B cell (primary cell): ENCODE measurements at regions not wholly inside any gene's neighbourhood (a gene's known extent, or its start where the extent isn't known, plus 50 kb on each side); places are given as distances from the start of the nearest gene placed in this dataset.

Experiments
- ATAC-seq: fragments of 200-7000 bp; cut with Tn5 transposase; one replicate; pipeline ENCODE4 v1.10.0; 2021; ENCODE audit warnings: low read depth, mild to moderate bottlenecking, moderate number of reproducible peaks, moderate library complexity
- CTCF ChIA-PET: fragments of 350-600 bp; sonication (Branson Sonifier 250); formaldehyde crosslinking; loops from one replicate; lab custom pipeline; 2021; ENCODE audit warnings: antibody characterized with exemption, inconsistent platforms; lab: Charles Lee
- POLR2A ChIA-PET: fragments of 350-600 bp; sonication (Branson Sonifier 250); formaldehyde crosslinking; loops from one replicate; lab custom pipeline; 2021; ENCODE audit warnings: antibody characterized with exemption; lab: Charles Lee
- DNase-seq: peaks from one replicate; pipeline ENCODE4 v3.0.0; 2013
- H2AFZ ChIP-seq: 2 replicates; pipeline ENCODE4 v1.6.1; 2012; ENCODE audit warnings: mild to moderate bottlenecking, low read depth, low read length; ENCODE audit not compliant: insufficient read depth, poor library complexity, severe bottlenecking
- H3K27ac ChIP-seq, 2 donors: 1 replicate in 1 of 2; 2 replicates in 1 of 2; pipeline ENCODE4 v1.5.1; 2012 to 2013; ENCODE audit warnings: low read length in 2 of 2, mild to moderate bottlenecking in 2 of 2, moderate library complexity in 1 of 2
- H3K27me3 ChIP-seq, 4 experiments: fragments of 200-600 bp in 1 of 4; sonication (generic) in 1 of 4; replicated peaks in 1 of 4; 1 replicate in 2 of 4; 2 replicates in 2 of 4; pipeline versions ENCODE4 v1.6.1 to v1.7.0; 2013 to 2016; ENCODE audit warnings: low read length in 3 of 4, mild to moderate bottlenecking in 2 of 4, mixed read lengths in 1 of 4, moderate library complexity in 1 of 4; ENCODE audit not compliant: insufficient read depth in 4 of 4, control insufficient read depth in 3 of 4; ENCODE audit errors: control extremely low read depth in 1 of 4
- H3K36me3 ChIP-seq, 2 experiments: replicated peaks in 1 of 2; 1 replicate in 1 of 2; 2 replicates in 1 of 2; pipeline versions ENCODE4 v1.6.1 to v1.7.1; 2013; ENCODE audit warnings: low read length in 1 of 2; ENCODE audit not compliant: insufficient read depth in 2 of 2, control insufficient read depth in 1 of 2; ENCODE audit errors: control extremely low read depth in 1 of 2, extremely low read depth in 1 of 2
- H3K4me1 ChIP-seq, 2 donors: fragments of 200-600 bp in 1 of 2; sonication (generic) in 1 of 2; 1 replicate in 1 of 2; 2 replicates in 1 of 2; pipeline versions ENCODE4 v1.5.1 to v1.6.1; 2013 to 2017; ENCODE audit warnings: low read length in 2 of 2; ENCODE audit not compliant: control insufficient read depth in 2 of 2, insufficient read depth in 2 of 2
- H3K4me2 ChIP-seq: replicated peaks from 2 replicates; pipeline ENCODE3; 2012; ENCODE audit warnings: mild to moderate bottlenecking, low read depth, low read length; ENCODE audit not compliant: poor library complexity, severe bottlenecking
- H3K4me3 ChIP-seq, 5 experiments: fragments of 200-600 bp in 1 of 5; sonication (generic) in 1 of 5; 1 replicate in 3 of 5; 2 replicates in 2 of 5; pipeline versions ENCODE4 v1.5.1 to v1.7.0; 2011 to 2016; ENCODE audit warnings: low read length in 4 of 5, mild to moderate bottlenecking in 4 of 5, low read depth in 2 of 5, control low read depth in 1 of 5, moderate library complexity in 1 of 5; ENCODE audit not compliant: insufficient read depth in 1 of 5; ENCODE audit errors: control extremely low read depth in 1 of 5, extremely low read depth in 1 of 5
- H3K79me2 ChIP-seq: fragments of 200-600 bp; sonication (generic); one replicate; pipeline ENCODE4 v1.6.0; 2016; ENCODE audit warnings: low read length; ENCODE audit not compliant: control insufficient read depth, insufficient read depth
- H3K9ac ChIP-seq: fragments of 200-600 bp; sonication (generic); 2 replicates; pipeline ENCODE4 v1.6.1; 2017; ENCODE audit warnings: mild to moderate bottlenecking, low read length, moderate library complexity
- H3K9me3 ChIP-seq, 3 donors: one replicate each; pipeline versions ENCODE4 v1.6.1 to v1.7.1; 2013; ENCODE audit warnings: low read length in 2 of 3; ENCODE audit not compliant: control insufficient read depth in 2 of 3, insufficient read depth in 1 of 3; ENCODE audit errors: control extremely low read depth in 1 of 3
- H4K20me1 ChIP-seq: 2 replicates; pipeline ENCODE4 v1.6.0; 2012; ENCODE audit warnings: mild to moderate bottlenecking, low read length; ENCODE audit not compliant: insufficient read depth, control insufficient read depth, poor library complexity, severe bottlenecking
- H3K27ac Mint-ChIP-seq: one replicate; pipeline ENCODE4 v1.8.0; 2021; ENCODE audit warnings: mixed read lengths
- H3K27me3 Mint-ChIP-seq: one replicate; pipeline ENCODE4 v1.8.0; 2021; ENCODE audit warnings: mixed read lengths
- H3K4me1 Mint-ChIP-seq: one replicate; pipeline ENCODE4 v1.8.0; 2021; ENCODE audit warnings: mixed read lengths
- H3K4me3 Mint-ChIP-seq: one replicate; pipeline ENCODE4 v1.8.0; 2021; ENCODE audit warnings: mixed read lengths
- H3K9me3 Mint-ChIP-seq: one replicate; pipeline ENCODE4 v1.8.0; 2022; ENCODE audit warnings: mixed read lengths; ENCODE audit not compliant: insufficient read depth
- CTCF ChIP-seq: fragments of 200-600 bp; IDR thresholded peaks from one replicate; pipeline ENCODE4 v1.8.0; 2022; ENCODE audit warnings: antibody characterized with exemption, mild to moderate bottlenecking
- EZH2 ChIP-seq: IDR thresholded peaks from 2 replicates; pipeline ENCODE4 v1.6.1; 2012; ENCODE audit warnings: borderline replicate concordance, low read depth, mild to moderate bottlenecking, moderate library complexity, low read length; ENCODE audit not compliant: insufficient read depth, poor library complexity, severe bottlenecking
- whole genome bisulfite sequencing: methylation state at CpG from one replicate; pipeline ENCODE4 v1.1.5; 2013; ENCODE audit warnings: missing lambda C conversion rate; ENCODE audit not compliant: insufficient coverage; 5-methylcytosine and 5-hydroxymethylcytosine counted together
- intact Hi-C: fragments of 100-400 bp; cut with micrococcal nuclease; formaldehyde crosslinking; loops from one replicate; pipeline ENCODE4 v1.10.0; 2022

- no peak overlapping the region for H3K27ac Mint-ChIP-seq
- CTCF ChIA-PET: no interaction called here
- intact Hi-C loops: no loop called here
- no peak for DNase-seq
- TF ChIP-seq EZH2 (no peak), CTCF (no peak)
- H3K9me3 ChIP-seq: no peaks in the 10 kb centered on the region
- no peak overlapping the region for H3K4me3 ChIP-seq
- H3K9ac ChIP-seq: no peak overlapping the region
- H3K9me3 Mint-ChIP-seq: peaks cover 3% of the 10 kb centered on the region
- WGBS: 100% methylated on average over 1 of the region's 1 CpG
- no peaks in the 10 kb centered on the region for H3K36me3 ChIP-seq
- H3K27ac ChIP-seq: no peak overlapping the region
- no peaks in the 10 kb centered on the region for H3K27me3 Mint-ChIP-seq
- H3K27me3 ChIP-seq: no peaks in the 10 kb centered on the region
- no peak overlapping the region for H3K4me2 ChIP-seq
- POLR2A ChIA-PET: no interaction called here
- no peaks in the 10 kb centered on the region for H3K4me1 ChIP-seq
- no peak overlapping the region for H3K4me3 Mint-ChIP-seq
- no peaks in the 10 kb centered on the region for H3K4me1 Mint-ChIP-seq
- H2AFZ ChIP-seq: no peak overlapping the region
- no peak for ATAC-seq
- no peaks in the 10 kb centered on the region for H3K79me2 ChIP-seq
- no peaks in the 10 kb centered on the region for H4K20me1 ChIP-seq
Measured at GRCh38 chrX:69253821-69254220, 88.6 kb upstream of the PJA1 start.

DNA sequence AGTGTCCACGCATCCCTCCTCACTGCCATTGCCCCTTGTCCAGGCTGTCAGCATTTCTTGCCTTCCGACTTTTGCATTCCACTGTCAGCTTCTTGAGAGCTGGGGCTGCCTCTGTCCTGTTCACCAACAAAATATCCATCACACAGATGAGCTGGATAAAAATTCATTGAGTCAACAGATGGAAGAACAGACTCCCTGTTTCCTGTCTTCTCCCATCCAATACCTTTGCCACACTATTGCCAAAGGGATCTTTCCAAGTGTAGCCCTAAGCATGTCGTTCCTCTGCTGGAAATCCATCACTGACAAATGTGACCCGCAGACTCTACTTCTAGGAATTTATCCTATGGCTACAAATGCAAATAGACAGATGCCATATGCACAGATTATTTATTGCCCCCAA, 78.0 kb upstream of the PJA1 start:
- Mint-ChIP-seq H3K27ac (no peak overlapping the region), H3K4me1 (no peaks in the 10 kb centered on the region), H3K27me3 (peaks cover 12% of the 10 kb centered on the region), H3K4me3 (no peak overlapping the region), H3K9me3 (no peaks in the 10 kb centered on the region)
- H3K27ac ChIP-seq: no peak overlapping the region
- POLR2A ChIA-PET: no interaction called here
- 78% methylated on average over 2 of the region's 4 CpGs for WGBS
- CTCF ChIA-PET: no interaction called here
- no peaks in the 10 kb centered on the region for H3K4me1 ChIP-seq
- no peak for DNase-seq
- no peaks in the 10 kb centered on the region for H4K20me1 ChIP-seq
- H3K4me3 ChIP-seq: no peak overlapping the region
- intact Hi-C loops: no loop called here
- ATAC-seq: no peak
- no peaks in the 10 kb centered on the region for H3K36me3 ChIP-seq
- no peak overlapping the region for H3K9ac ChIP-seq
- TF ChIP-seq CTCF (no peak), EZH2 (no peak)
- H3K4me2 ChIP-seq: no peak overlapping the region
- H3K79me2 ChIP-seq: no peaks in the 10 kb centered on the region
- H3K9me3 ChIP-seq: no peaks in the 10 kb centered on the region
- H3K27me3 ChIP-seq: no peaks in the 10 kb centered on the region
- H2AFZ ChIP-seq: no peak overlapping the region
